ENCODE measurements at regions not wholly inside any gene's neighbourhood (a gene's known extent, or its start where the extent isn't known, plus 50 kb on each side); places are given as distances from the start of the nearest gene placed in this dataset.

GRCh38 chr7:130936202-130936931 lies 202.4 kb upstream of the KLF14 start:
- TF ChIP-seq JAZF1 (CRISPR knock-in tag; IDR thresholded peaks at IDR 0.05) (no peak), USF2 (CRISPR knock-in tag; IDR thresholded peaks at IDR 0.05) (no peak), CTCF (IDR thresholded peaks at IDR 0.05) (no peak), FOXK1 (CRISPR knock-in tag; IDR thresholded peaks at IDR 0.05) (no peak), NR1H2 (CRISPR knock-in tag; IDR thresholded peaks at IDR 0.05) (no peak)
- TF ChIP-seq, protein P1, sequence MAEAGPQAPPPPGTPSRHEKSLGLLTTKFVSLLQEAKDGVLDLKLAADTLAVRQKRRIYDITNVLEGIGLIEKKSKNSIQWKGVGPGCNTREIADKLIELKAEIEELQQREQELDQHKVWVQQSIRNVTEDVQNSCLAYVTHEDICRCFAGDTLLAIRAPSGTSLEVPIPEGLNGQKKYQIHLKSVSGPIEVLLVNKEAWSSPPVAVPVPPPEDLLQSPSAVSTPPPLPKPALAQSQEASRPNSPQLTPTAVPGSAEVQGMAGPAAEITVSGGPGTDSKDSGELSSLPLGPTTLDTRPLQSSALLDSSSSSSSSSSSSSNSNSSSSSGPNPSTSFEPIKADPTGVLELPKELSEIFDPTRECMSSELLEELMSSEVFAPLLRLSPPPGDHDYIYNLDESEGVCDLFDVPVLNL (CRISPR knock-in tag; IDR thresholded peaks at IDR 0.05; ENCODE audit: borderline replicate concordance, low read depth) = no peak
- TF ChIP-seq, protein P2, sequence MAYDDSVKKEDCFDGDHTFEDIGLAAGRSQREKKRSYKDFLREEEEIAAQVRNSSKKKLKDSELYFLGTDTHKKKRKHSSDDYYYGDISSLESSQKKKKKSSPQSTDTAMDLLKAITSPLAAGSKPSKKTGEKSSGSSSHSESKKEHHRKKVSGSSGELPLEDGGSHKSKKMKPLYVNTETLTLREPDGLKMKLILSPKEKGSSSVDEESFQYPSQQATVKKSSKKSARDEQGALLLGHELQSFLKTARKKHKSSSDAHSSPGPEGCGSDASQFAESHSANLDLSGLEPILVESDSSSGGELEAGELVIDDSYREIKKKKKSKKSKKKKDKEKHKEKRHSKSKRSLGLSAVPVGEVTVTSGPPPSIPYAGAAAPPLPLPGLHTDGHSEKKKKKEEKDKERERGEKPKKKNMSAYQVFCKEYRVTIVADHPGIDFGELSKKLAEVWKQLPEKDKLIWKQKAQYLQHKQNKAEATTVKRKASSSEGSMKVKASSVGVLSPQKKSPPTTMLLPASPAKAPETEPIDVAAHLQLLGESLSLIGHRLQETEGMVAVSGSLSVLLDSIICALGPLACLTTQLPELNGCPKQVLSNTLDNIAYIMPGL (CRISPR knock-in tag; IDR thresholded peaks at IDR 0.05) = no peak

Data from WTC11 (cell line).